Kidney epithelial cell (primary cell): ENCODE measurements at regions not wholly inside any gene's neighbourhood (a gene's known extent, or its start where the extent isn't known, plus 50 kb on each side); places are given as distances from the start of the nearest gene placed in this dataset.

ENCODE experiments used
- DNase-seq: peaks from one replicate; pipeline ENCODE4 v3.0.0-alpha.2; 2010; ENCODE audit warnings: low read depth
- H3K27me3 ChIP-seq: 2 replicates; pipeline ENCODE4 v1.6.0; 2011; ENCODE audit warnings: low read length; ENCODE audit not compliant: control insufficient read depth, insufficient read depth
- H3K36me3 ChIP-seq: 2 replicates; pipeline ENCODE4 v1.5.1; 2011; ENCODE audit warnings: low read length; ENCODE audit not compliant: control insufficient read depth, insufficient read depth
- H3K4me3 ChIP-seq: 2 replicates; pipeline ENCODE4 v1.5.1; 2011; ENCODE audit warnings: low read depth, mild to moderate bottlenecking, control low read depth, low read length
- TF ChIP-seq, protein P1 (sequence below): IDR thresholded peaks from 2 replicates; pipeline ENCODE4 v1.5.1; 2011; ENCODE audit warnings: mild to moderate bottlenecking, moderate library complexity, low read length, control low read depth, inconsistent platforms; ENCODE audit not compliant: insufficient read depth, poor library complexity, severe bottlenecking

DNA sequence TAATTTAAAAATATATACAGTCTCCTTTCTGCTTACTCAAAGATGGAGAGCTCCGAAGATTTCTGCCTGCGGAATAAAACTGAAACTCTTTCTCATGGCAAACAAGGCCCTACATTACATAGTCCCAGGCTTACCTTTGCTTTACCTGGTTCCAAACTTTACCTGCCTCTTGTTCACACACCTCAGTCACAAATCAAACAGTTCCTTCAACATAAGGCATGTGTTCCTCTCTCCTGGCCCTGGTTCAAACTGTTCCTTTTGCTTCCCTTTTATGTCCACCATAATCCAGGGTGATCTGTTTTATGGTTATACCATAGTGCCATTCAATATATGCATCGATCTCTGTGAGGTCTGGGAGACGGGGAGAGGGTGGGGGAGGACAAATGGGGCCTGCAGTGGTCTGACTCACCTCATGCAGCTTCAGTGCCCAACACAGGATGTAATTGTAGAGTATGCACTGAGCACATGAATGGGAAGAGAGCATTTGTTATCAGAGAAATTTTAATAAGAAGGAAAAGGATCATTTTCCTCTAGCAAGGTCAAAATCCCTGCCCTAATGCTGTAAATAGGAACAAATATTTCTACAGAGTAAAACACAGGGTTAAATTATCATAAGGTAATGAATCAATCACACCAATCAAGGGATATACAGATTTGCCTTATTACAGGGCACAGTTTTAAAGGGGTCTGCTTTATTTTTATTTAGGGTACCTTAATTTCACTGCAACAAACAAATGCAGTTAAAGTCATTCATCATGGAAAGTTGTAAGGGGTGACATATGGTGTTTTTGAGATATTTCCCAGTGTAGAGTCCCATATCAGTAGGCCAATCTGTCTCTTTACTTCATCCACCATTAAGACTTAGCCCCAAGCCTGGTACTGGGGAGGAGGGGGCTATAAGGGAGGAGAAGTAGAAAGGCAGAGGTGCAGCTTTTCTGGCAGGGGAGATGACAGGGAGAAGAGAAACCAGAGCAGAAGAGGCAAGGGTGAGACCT is 88.8 kb upstream of the PDE1C start:
- no peak for DNase-seq
- Histone ChIP-seq H3K36me3 (no peaks in the 10 kb centered on the region), H3K4me3 (no peak overlapping the region), H3K27me3 (no peaks in the 10 kb centered on the region)
- TF ChIP-seq, protein P1, sequence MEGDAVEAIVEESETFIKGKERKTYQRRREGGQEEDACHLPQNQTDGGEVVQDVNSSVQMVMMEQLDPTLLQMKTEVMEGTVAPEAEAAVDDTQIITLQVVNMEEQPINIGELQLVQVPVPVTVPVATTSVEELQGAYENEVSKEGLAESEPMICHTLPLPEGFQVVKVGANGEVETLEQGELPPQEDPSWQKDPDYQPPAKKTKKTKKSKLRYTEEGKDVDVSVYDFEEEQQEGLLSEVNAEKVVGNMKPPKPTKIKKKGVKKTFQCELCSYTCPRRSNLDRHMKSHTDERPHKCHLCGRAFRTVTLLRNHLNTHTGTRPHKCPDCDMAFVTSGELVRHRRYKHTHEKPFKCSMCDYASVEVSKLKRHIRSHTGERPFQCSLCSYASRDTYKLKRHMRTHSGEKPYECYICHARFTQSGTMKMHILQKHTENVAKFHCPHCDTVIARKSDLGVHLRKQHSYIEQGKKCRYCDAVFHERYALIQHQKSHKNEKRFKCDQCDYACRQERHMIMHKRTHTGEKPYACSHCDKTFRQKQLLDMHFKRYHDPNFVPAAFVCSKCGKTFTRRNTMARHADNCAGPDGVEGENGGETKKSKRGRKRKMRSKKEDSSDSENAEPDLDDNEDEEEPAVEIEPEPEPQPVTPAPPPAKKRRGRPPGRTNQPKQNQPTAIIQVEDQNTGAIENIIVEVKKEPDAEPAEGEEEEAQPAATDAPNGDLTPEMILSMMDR, result no peak

DNA sequence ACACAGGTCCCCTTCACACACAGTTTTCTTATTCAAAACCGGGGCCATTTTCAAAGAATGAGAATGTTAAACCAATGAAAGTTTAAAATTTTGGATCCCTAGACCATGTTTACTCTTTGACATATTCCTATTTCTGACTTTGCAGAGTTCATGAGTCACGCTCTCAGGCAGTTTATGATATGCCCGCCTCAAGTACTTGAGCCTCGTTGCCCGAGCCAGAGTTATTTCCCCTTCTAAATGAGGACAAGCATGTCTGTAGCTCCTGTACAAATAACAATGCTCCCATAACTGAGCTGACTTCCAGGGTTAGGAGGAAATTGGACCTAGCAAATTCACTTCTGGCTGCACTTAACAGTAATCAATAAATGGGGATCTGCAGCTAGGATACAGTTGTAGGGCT is 87.9 kb upstream of the PDE1C start:
- TF ChIP-seq, protein P1, result no peak
- H3K4me3 ChIP-seq, result no peak overlapping the region
- no peaks in the 10 kb centered on the region for H3K36me3 ChIP-seq
- no peak for DNase-seq
- no peaks in the 10 kb centered on the region for H3K27me3 ChIP-seq

DNA sequence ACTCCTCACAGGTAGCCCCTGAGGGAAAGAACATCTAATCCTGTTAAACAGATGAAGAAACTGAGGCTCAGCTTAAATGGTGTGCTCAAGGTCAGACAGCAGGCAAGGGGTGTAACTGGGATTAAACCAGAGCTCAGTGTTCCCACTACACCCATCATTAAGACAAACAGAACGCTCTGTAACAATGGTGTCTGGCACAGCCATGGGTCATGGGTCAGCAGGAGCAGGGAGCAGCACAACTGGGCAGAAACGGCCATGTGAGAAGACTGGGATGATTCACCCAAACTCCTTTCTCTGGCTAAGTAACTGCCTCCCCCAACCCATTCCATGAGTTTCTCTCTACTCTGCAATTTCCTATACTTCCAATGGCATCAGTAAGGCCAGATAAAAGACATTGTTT is 85.5 kb upstream of the PDE1C start:
- H3K27me3 ChIP-seq, result no peaks in the 10 kb centered on the region
- TF ChIP-seq, protein P1, result no peak
- no peaks in the 10 kb centered on the region for H3K36me3 ChIP-seq
- no peak overlapping the region for H3K4me3 ChIP-seq
- no peak for DNase-seq

DNA sequence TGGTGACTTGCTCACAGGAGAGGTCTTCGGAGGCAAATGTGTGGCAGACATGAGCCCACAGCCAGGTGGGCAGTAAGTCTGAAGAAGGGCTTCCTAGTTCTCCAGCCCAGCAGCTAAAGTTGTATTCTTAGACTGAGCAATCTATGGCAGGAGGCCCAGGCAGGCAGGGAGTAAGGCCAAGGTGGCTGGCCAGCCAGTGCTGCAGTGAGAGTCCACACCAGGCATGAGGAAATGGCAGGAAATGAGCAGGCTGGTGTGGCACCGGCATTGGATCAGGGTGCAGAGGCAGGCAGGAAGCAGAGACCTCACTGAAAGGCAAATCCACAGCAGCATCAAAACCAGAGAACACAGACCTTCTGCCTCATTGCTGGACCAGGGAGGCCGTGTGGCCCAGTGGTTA is 84.6 kb upstream of the PDE1C start:
- H3K4me3 ChIP-seq, result no peak overlapping the region
- DNase-seq, result no peak
- no peaks in the 10 kb centered on the region for H3K27me3 ChIP-seq
- H3K36me3 ChIP-seq, result no peaks in the 10 kb centered on the region
- TF ChIP-seq, protein P1, result no peak

DNA sequence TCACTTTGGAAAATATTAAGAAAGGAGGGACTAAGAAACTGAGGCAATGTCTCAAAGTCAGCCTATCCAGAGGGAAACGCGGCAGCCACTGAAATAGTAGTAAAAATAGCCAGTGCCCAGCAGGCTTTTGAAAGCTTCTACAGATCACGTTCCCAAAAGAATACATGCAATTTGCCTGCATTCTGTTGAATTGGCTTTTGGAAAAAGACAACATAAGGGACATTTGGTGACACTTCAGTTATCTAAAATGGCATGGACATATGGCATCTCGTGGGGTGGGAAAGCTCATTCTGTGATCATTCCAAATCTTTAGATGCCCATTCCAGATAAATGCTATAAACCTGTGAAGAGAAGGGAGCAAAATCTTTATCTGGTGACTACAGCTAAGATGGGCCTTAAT is 82.8 kb upstream of the PDE1C start:
- Histone ChIP-seq H3K36me3 (no peaks in the 10 kb centered on the region), H3K27me3 (no peaks in the 10 kb centered on the region), H3K4me3 (no peak overlapping the region)
- no peak for DNase-seq
- TF ChIP-seq, protein P1, result no peak

DNA sequence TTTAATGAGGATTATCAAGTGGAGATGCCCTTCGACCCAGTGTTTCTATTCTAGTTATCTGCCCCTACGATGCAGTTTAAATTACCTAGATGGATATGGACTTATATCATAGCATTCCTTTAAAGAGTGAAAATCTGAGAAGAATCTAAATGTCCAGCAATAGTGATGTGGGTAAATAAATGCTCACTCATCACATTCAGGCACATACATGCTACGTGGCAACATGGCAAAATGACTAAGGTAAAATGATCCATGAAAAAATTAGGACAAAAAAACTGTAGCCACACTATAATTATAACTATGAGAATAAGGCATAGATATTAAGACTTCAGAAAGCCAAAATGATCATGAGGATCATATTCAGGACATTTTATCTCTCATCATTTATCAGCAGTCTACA is 82.4 kb upstream of the PDE1C start:
- Histone ChIP-seq H3K27me3 (no peaks in the 10 kb centered on the region), H3K36me3 (no peaks in the 10 kb centered on the region), H3K4me3 (no peak overlapping the region)
- no peak for DNase-seq
- TF ChIP-seq, protein P1, result no peak
